ENCODE measurements at regions not wholly inside any gene's neighbourhood (a gene's known extent, or its start where the extent isn't known, plus 50 kb on each side); places are given as distances from the start of the nearest gene placed in this dataset.

DNA sequence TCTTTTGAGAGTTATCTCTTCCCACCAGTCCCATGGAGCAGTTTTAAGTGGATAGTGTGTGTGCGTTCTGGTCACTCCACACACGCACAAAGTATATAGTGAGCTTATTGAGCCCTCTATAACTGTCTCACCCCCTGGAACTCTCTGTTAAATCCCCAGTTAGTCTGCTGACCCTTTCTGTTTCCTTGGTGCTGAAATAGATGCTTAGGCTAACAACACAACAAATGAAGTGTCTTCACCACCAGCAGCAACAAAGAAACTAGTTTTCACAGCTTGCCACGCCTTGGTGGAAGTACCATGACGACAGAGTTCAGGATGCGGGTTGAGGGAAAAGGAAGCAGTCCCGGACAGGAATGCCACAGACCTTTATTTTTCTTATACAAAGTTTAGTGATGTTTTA is 203.5 kb upstream of the TMEFF2 start:
- Histone ChIP-seq H3K79me2 (ENCODE audit: insufficient read depth, low read length) (no peaks in the 10 kb centered on the region), H3K4me1 (ENCODE audit: insufficient read depth, low read length) (no peaks in the 10 kb centered on the region), H3K27ac (ENCODE audit: low read depth, low read length) (no peak overlapping the region), H3K27me3 (ENCODE audit: insufficient read depth, low read length) (no peaks in the 10 kb centered on the region), H3K9ac (ENCODE audit: low read length) (no peak overlapping the region), H3K9me3 (ENCODE audit: insufficient read depth, low read depth, low read length) (no peaks in the 10 kb centered on the region), H3K4me2 (ENCODE audit: low read length) (no peak overlapping the region), H4K20me1 (ENCODE audit: insufficient read depth, low read length) (no peaks in the 10 kb centered on the region), H2AFZ (ENCODE audit: low read depth, low read length) (no peak overlapping the region), H3K4me3 (ENCODE audit: insufficient read depth, low read depth, low read length) (no peak overlapping the region), H3K36me3 (ENCODE audit: insufficient read depth, low read length) (no peaks in the 10 kb centered on the region)
- no peak for DNase-seq (ENCODE audit: low read depth)
- Mint-ChIP-seq H3K36me3 (ENCODE audit: low read depth, unreplicated experiment) (no peaks in the 10 kb centered on the region), H3K4me1 (ENCODE audit: low read depth, unreplicated experiment) (no peaks in the 10 kb centered on the region), H3K4me3 (ENCODE audit: unreplicated experiment) (no peak overlapping the region), H3K9me3 (ENCODE audit: unreplicated experiment) (no peaks in the 10 kb centered on the region), H3K27me3 (ENCODE audit: low read depth, unreplicated experiment) (no peaks in the 10 kb centered on the region), H3K27ac (ENCODE audit: unreplicated experiment) (no peak overlapping the region)
- TF ChIP-seq, protein P1, sequence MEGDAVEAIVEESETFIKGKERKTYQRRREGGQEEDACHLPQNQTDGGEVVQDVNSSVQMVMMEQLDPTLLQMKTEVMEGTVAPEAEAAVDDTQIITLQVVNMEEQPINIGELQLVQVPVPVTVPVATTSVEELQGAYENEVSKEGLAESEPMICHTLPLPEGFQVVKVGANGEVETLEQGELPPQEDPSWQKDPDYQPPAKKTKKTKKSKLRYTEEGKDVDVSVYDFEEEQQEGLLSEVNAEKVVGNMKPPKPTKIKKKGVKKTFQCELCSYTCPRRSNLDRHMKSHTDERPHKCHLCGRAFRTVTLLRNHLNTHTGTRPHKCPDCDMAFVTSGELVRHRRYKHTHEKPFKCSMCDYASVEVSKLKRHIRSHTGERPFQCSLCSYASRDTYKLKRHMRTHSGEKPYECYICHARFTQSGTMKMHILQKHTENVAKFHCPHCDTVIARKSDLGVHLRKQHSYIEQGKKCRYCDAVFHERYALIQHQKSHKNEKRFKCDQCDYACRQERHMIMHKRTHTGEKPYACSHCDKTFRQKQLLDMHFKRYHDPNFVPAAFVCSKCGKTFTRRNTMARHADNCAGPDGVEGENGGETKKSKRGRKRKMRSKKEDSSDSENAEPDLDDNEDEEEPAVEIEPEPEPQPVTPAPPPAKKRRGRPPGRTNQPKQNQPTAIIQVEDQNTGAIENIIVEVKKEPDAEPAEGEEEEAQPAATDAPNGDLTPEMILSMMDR (IDR thresholded peaks at IDR 0.05; ENCODE audit: insufficient read depth, low read depth, low read length) = no peak
- no peak for TF ChIP-seq EZH2 (IDR thresholded peaks at IDR 0.05; ENCODE audit: insufficient read depth, low read length)
- no peak for FAIRE-seq

DNA sequence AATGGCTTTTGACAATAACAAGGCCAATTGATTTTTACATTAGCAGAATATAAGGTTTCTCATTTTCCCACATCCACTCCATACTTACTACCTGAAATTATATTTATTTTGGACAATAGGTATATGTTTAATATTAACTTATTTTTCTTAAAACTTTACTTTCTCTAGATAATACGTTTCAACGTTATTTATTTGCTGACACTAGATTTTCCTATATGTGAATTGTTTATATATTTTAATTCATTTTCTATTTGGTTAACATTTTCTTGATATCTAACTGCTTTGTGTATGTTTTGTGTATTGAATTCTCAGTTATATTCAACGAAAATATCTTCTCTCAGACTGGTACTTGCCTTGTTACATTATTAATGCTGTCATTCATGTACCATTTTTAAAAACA is 199.9 kb upstream of the TMEFF2 start:
- no peak for FAIRE-seq
- Mint-ChIP-seq H3K36me3 (ENCODE audit: low read depth, unreplicated experiment) (no peaks in the 10 kb centered on the region), H3K4me3 (ENCODE audit: unreplicated experiment) (no peak overlapping the region), H3K27me3 (ENCODE audit: low read depth, unreplicated experiment) (no peaks in the 10 kb centered on the region), H3K4me1 (ENCODE audit: low read depth, unreplicated experiment) (no peaks in the 10 kb centered on the region), H3K9me3 (ENCODE audit: unreplicated experiment) (no peaks in the 10 kb centered on the region), H3K27ac (ENCODE audit: unreplicated experiment) (no peak overlapping the region)
- no peak overlapping the region for H3K27ac ChIP-seq (ENCODE audit: low read depth, low read length)
- DNase-seq (ENCODE audit: low read depth) = no peak
- H4K20me1 ChIP-seq (ENCODE audit: insufficient read depth, low read length) = no peaks in the 10 kb centered on the region
- no peak overlapping the region for H3K9ac ChIP-seq (ENCODE audit: low read length)
- H3K4me2 ChIP-seq (ENCODE audit: low read length) = no peak overlapping the region
- no peak for TF ChIP-seq EZH2 (IDR thresholded peaks at IDR 0.05; ENCODE audit: insufficient read depth, low read length)
- TF ChIP-seq, protein P1 (IDR thresholded peaks at IDR 0.05; ENCODE audit: insufficient read depth, low read depth, low read length) = no peak
- no peaks in the 10 kb centered on the region for H3K9me3 ChIP-seq (ENCODE audit: insufficient read depth, low read depth, low read length)
- no peaks in the 10 kb centered on the region for H3K79me2 ChIP-seq (ENCODE audit: insufficient read depth, low read length)
- no peaks in the 10 kb centered on the region for H3K36me3 ChIP-seq (ENCODE audit: insufficient read depth, low read length)
- H3K27me3 ChIP-seq (ENCODE audit: insufficient read depth, low read length) = no peaks in the 10 kb centered on the region
- no peak overlapping the region for H2AFZ ChIP-seq (ENCODE audit: low read depth, low read length)
- no peaks in the 10 kb centered on the region for H3K4me1 ChIP-seq (ENCODE audit: insufficient read depth, low read length)
- H3K4me3 ChIP-seq (ENCODE audit: insufficient read depth, low read depth, low read length) = no peak overlapping the region

DNA sequence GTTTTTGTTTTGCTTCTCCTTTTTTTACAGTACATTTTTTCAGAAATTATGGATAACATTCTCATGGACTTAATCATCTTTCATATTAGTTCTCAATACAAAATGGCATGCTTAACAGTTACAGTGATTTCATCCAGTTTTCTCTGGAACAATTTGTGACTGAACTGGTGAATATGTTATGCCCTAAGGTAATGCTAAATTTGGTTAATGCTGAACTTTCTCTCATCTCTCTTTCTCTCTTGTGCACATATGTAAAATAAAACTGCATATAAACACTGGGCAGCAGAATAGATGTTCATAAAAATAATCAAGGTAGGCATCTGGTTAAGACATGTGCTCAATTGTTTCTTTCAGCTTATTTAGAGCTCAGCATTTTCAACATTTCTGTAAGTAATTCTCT is 196.3 kb upstream of the TMEFF2 start:
- no peaks in the 10 kb centered on the region for H3K27me3 Mint-ChIP-seq (ENCODE audit: low read depth, unreplicated experiment)

More for the DNA sequence above, 196.3 kb upstream of the TMEFF2 start:
- no peak for TF ChIP-seq EZH2 (IDR thresholded peaks at IDR 0.05; ENCODE audit: insufficient read depth, low read length)
- TF ChIP-seq, protein P1 (IDR thresholded peaks at IDR 0.05; ENCODE audit: insufficient read depth, low read depth, low read length) = no peak
- FAIRE-seq = no peak
- Mint-ChIP-seq H3K4me1 (ENCODE audit: low read depth, unreplicated experiment) (no peaks in the 10 kb centered on the region), H3K4me3 (ENCODE audit: unreplicated experiment) (no peak overlapping the region), H3K36me3 (ENCODE audit: low read depth, unreplicated experiment) (no peaks in the 10 kb centered on the region), H3K27ac (ENCODE audit: unreplicated experiment) (no peak overlapping the region), H3K9me3 (ENCODE audit: unreplicated experiment) (no peaks in the 10 kb centered on the region)
- Histone ChIP-seq H4K20me1 (ENCODE audit: insufficient read depth, low read length) (no peaks in the 10 kb centered on the region), H3K79me2 (ENCODE audit: insufficient read depth, low read length) (no peaks in the 10 kb centered on the region), H3K27ac (ENCODE audit: low read depth, low read length) (no peak overlapping the region), H3K27me3 (ENCODE audit: insufficient read depth, low read length) (no peaks in the 10 kb centered on the region), H2AFZ (ENCODE audit: low read depth, low read length) (no peak overlapping the region), H3K4me2 (ENCODE audit: low read length) (no peak overlapping the region), H3K4me1 (ENCODE audit: insufficient read depth, low read length) (no peaks in the 10 kb centered on the region), H3K4me3 (ENCODE audit: insufficient read depth, low read depth, low read length) (no peak overlapping the region), H3K9ac (ENCODE audit: low read length) (no peak overlapping the region), H3K36me3 (ENCODE audit: insufficient read depth, low read length) (no peaks in the 10 kb centered on the region), H3K9me3 (ENCODE audit: insufficient read depth, low read depth, low read length) (no peaks in the 10 kb centered on the region)
- DNase-seq (ENCODE audit: low read depth) = no peak
